Neuronal stem cell (in vitro differentiated cells): ENCODE measurements at regions not wholly inside any gene's neighbourhood (a gene's known extent, or its start where the extent isn't known, plus 50 kb on each side); places are given as distances from the start of the nearest gene placed in this dataset.

Experiments used
- DNase-seq: peaks from one replicate; pipeline ENCODE4 v3.0.0-alpha.2; 2013; ENCODE audit warnings: low spot score
- H2AFZ ChIP-seq: one replicate; pipeline ENCODE4 v1.6.1; 2013; ENCODE audit warnings: mild to moderate bottlenecking, low read length, inconsistent platforms
- H2AK5ac ChIP-seq: 2 replicates; pipeline ENCODE4 v1.6.1; 2013; ENCODE audit warnings: low read depth, mild to moderate bottlenecking, inconsistent platforms, low read length, moderate library complexity, mixed read lengths
- H2BK120ac ChIP-seq: 2 replicates; pipeline ENCODE4 v1.6.1; 2013; ENCODE audit warnings: low read depth, mild to moderate bottlenecking, inconsistent platforms, low read length, moderate library complexity, mixed read lengths
- H2BK12ac ChIP-seq: one replicate; pipeline ENCODE4 v1.6.1; 2013; ENCODE audit warnings: low read length, inconsistent platforms
- H2BK15ac ChIP-seq: 2 replicates; pipeline ENCODE4 v1.6.1; 2013; ENCODE audit warnings: mild to moderate bottlenecking, low read length, inconsistent platforms, mixed read lengths
- H2BK5ac ChIP-seq: one replicate; pipeline ENCODE4 v1.6.1; 2013; ENCODE audit warnings: inconsistent platforms, mild to moderate bottlenecking, low read length, moderate library complexity
- H3K14ac ChIP-seq: one replicate; pipeline ENCODE4 v1.6.1; 2013; ENCODE audit warnings: low read length, inconsistent platforms
- H3K18ac ChIP-seq: 2 replicates; pipeline ENCODE4 v1.6.1; 2013; ENCODE audit warnings: low read length, inconsistent platforms
- H3K23ac ChIP-seq: 2 replicates; pipeline ENCODE4 v1.6.1; 2013; ENCODE audit warnings: low read depth, mild to moderate bottlenecking, mixed read lengths, low read length, inconsistent platforms; ENCODE audit not compliant: poor library complexity
- H3K27ac ChIP-seq: replicated peaks from 3 replicates; pipeline ENCODE4 v1.5.1; 2013; ENCODE audit warnings: low read length, inconsistent platforms
- H3K27me3 ChIP-seq, 3 experiments: 2 replicates each; pipeline ENCODE4 v1.6.1; 2013; ENCODE audit warnings: low read length in 3 of 3, mild to moderate bottlenecking in 2 of 3, inconsistent platforms in 1 of 3, low read depth in 1 of 3, mixed read lengths in 1 of 3, moderate library complexity in 1 of 3; ENCODE audit not compliant: control insufficient read depth in 3 of 3, insufficient read depth in 3 of 3
- H3K36me3 ChIP-seq, 2 donors: replicated peaks in 1 of 2; 2 replicates each; pipeline ENCODE4 v1.6.1; 2013; ENCODE audit warnings: low read length in 2 of 2; ENCODE audit not compliant: control insufficient read depth in 2 of 2, insufficient read depth in 2 of 2
- H3K4ac ChIP-seq: 2 replicates; pipeline ENCODE4 v1.6.1; 2013; ENCODE audit warnings: inconsistent platforms, mild to moderate bottlenecking, low read length, moderate library complexity
- H3K4me1 ChIP-seq, 2 donors: 1 replicate in 1 of 2; 2 replicates in 1 of 2; pipeline ENCODE4 v1.6.1; 2013; ENCODE audit warnings: low read length in 2 of 2, low read depth in 1 of 2; ENCODE audit not compliant: control insufficient read depth in 2 of 2, insufficient read depth in 1 of 2
- H3K4me2 ChIP-seq: one replicate; pipeline ENCODE4 v1.6.1; 2013; ENCODE audit warnings: mild to moderate bottlenecking, low read length, inconsistent platforms; ENCODE audit not compliant: insufficient read depth, poor library complexity, severe bottlenecking
- H3K4me3 ChIP-seq, 2 donors: 2 replicates each; pipeline ENCODE4 v1.5.1; 2013; ENCODE audit warnings: low read length in 2 of 2, mild to moderate bottlenecking in 2 of 2, inconsistent platforms in 1 of 2, moderate library complexity in 1 of 2
- H3K79me1 ChIP-seq: one replicate; pipeline ENCODE4 v1.6.1; 2013; ENCODE audit warnings: low read depth, mild to moderate bottlenecking, inconsistent platforms, low read length, moderate library complexity
- H3K9ac ChIP-seq: one replicate; pipeline ENCODE4 v1.6.1; 2013; ENCODE audit warnings: mild to moderate bottlenecking, low read depth, low read length, inconsistent platforms; ENCODE audit not compliant: poor library complexity
- H3K9me3 ChIP-seq, 2 donors: replicated peaks in 1 of 2; 2 replicates each; pipeline versions ENCODE3 to v1.6.1; 2013; ENCODE audit warnings: low read length in 2 of 2, mild to moderate bottlenecking in 2 of 2, inconsistent platforms in 1 of 2, low read depth in 1 of 2, mixed read lengths in 1 of 2, moderate library complexity in 1 of 2; ENCODE audit not compliant: control insufficient read depth in 2 of 2, insufficient read depth in 1 of 2
- H4K8ac ChIP-seq: one replicate; pipeline ENCODE4 v1.6.1; 2013; ENCODE audit warnings: low read depth, mild to moderate bottlenecking, inconsistent platforms, low read length, moderate library complexity
- H4K91ac ChIP-seq: one replicate; pipeline ENCODE4 v1.6.1; 2013; ENCODE audit warnings: low read length, low read depth, mild to moderate bottlenecking, inconsistent platforms; ENCODE audit not compliant: poor library complexity
- WGBS, 2 donors: extraction: QIAGEN DNeasy Blood & Tissue Kit; methylation state at CpG; one replicate each; pipeline ENCODE4 v1.1.7; 2013; ENCODE audit warnings: missing lambda C conversion rate in 2 of 2, mixed read lengths in 1 of 2; ENCODE audit not compliant: insufficient read length in 2 of 2, insufficient replicate concordance in 1 of 2; ENCODE audit errors: extremely low coverage in 2 of 2; 5-methylcytosine and 5-hydroxymethylcytosine counted together

DNA sequence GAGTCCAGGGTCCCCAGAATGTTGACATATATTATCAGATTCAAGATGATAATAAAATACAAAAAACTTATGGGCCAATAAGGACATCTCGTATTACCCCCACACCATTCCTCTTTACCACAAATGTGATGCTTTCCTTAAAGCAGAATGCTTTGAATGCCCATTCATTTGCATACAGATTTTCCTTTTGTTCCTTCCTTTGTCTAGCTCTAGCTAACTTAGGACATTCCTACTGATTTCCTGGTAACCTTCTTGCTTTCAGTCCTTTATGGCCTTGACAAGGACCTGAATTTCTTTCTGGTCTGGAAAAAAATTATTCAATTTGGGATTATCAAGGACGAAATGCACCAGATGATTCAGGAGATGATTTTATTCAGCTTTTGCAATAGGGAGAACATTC is 304.0 kb downstream of the TMEM114 start:
- no peaks in the 10 kb centered on the region for H3K4me1 ChIP-seq
- no peaks in the 10 kb centered on the region for H3K36me3 ChIP-seq
- no peak overlapping the region for H3K23ac ChIP-seq
- H3K14ac ChIP-seq, result no peak overlapping the region
- H3K9ac ChIP-seq, result no peak overlapping the region
- no peaks in the 10 kb centered on the region for H3K9me3 ChIP-seq
- H2BK5ac ChIP-seq, result no peak overlapping the region
- H3K27me3 ChIP-seq, result no peaks in the 10 kb centered on the region
- no peak overlapping the region for H3K4me2 ChIP-seq
- no peak overlapping the region for H3K4ac ChIP-seq
- no peak overlapping the region for H4K8ac ChIP-seq
- no CpG with 5 or more reads among the region's 2 CpGs for WGBS, 2 donors
- no peak overlapping the region for H2AK5ac ChIP-seq
- no peak overlapping the region for H4K91ac ChIP-seq
- H3K79me1 ChIP-seq, result no peaks in the 10 kb centered on the region
- no peak overlapping the region for H2BK120ac ChIP-seq
- H2BK15ac ChIP-seq, result no peak overlapping the region
- no peak overlapping the region for H3K4me3 ChIP-seq
- no peak overlapping the region for H2AFZ ChIP-seq
- DNase-seq, result no peak
- H3K27ac ChIP-seq, result no peak overlapping the region
- no peak overlapping the region for H2BK12ac ChIP-seq
- H3K18ac ChIP-seq, result no peak overlapping the region

DNA sequence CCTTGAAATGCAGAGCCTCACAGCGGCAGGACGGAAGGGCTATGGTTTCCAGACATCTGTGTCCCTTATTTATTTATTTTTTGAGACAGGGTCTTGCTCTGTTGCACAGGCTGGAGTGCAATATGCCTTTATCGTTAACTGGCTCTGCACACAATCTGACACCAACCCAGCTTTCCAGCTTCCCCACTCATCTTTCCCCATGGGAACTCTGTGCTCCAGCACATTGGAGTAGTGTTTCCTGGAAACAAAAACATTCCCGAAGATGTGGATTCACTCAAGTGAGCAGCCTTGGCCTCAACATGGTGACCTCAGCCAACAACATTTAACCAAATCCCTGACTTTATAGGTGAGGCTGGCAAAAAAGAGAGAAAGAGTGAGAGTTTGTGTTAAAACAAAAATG is 307.1 kb downstream of the TMEM114 start:
- no peak overlapping the region for H2BK120ac ChIP-seq
- no peak overlapping the region for H3K4ac ChIP-seq
- no peak overlapping the region for H3K4me3 ChIP-seq
- no peak overlapping the region for H3K23ac ChIP-seq
- no peak for DNase-seq
- no CpG with 5 or more reads among the region's 4 CpGs for WGBS, 2 donors
- H3K4me1 ChIP-seq, result no peaks in the 10 kb centered on the region
- H4K8ac ChIP-seq, result no peak overlapping the region
- H2AK5ac ChIP-seq, result no peak overlapping the region
- no peak overlapping the region for H3K9ac ChIP-seq
- H2BK12ac ChIP-seq, result no peak overlapping the region
- no peak overlapping the region for H3K4me2 ChIP-seq
- H2BK15ac ChIP-seq, result no peak overlapping the region
- no peaks in the 10 kb centered on the region for H3K36me3 ChIP-seq
- no peaks in the 10 kb centered on the region for H3K79me1 ChIP-seq
- no peak overlapping the region for H3K18ac ChIP-seq
- no peak overlapping the region for H2BK5ac ChIP-seq
- no peak overlapping the region for H3K14ac ChIP-seq
- H2AFZ ChIP-seq, result no peak overlapping the region
- H3K9me3 ChIP-seq, result no peaks in the 10 kb centered on the region
- H4K91ac ChIP-seq, result no peak overlapping the region
- H3K27me3 ChIP-seq, result no peaks in the 10 kb centered on the region
- H3K27ac ChIP-seq, result no peak overlapping the region

DNA sequence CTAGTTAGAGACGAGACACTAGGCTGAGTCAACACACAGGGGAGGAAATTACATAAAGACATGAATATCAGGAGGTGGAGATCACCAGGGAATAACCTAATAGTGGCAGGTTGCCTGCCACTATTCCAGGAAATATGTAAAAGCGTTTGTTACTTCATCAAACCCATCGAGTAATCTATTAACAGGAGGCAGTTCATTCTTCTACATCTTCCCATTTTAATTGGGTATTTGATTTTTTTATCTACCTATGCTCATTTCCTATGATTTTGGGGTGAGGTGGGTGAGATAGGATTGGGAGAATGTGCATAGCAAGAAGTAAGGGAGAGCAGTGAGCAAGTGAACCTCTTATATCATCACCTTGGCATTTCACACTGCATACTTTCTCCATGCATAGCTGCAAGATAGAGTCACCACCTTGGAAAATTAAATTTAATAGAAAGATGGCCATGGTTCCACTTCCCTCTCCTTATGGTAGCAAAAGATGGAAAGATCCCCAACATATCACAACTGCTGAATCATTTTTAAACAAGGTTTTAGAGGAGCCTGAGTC is 312.2 kb downstream of the TMEM114 start:
- H3K4ac ChIP-seq, result no peak overlapping the region
- no peak overlapping the region for H3K27ac ChIP-seq
- no peak overlapping the region for H2BK15ac ChIP-seq
- no peak overlapping the region for H2BK5ac ChIP-seq
- no peak overlapping the region for H2BK120ac ChIP-seq
- no peak overlapping the region for H3K9ac ChIP-seq
- H4K91ac ChIP-seq, result no peak overlapping the region
- no peak overlapping the region for H2AFZ ChIP-seq
- H2BK12ac ChIP-seq, result no peak overlapping the region
- DNase-seq, result no peak
- no peaks in the 10 kb centered on the region for H3K27me3 ChIP-seq
- no peaks in the 10 kb centered on the region for H3K36me3 ChIP-seq
- H3K18ac ChIP-seq, result no peak overlapping the region
- WGBS, 2 donors, result no CpG with 5 or more reads among the region's 3 CpGs
- no peaks in the 10 kb centered on the region for H3K4me1 ChIP-seq
- no peak overlapping the region for H3K23ac ChIP-seq
- no peaks in the 10 kb centered on the region for H3K9me3 ChIP-seq
- H3K4me2 ChIP-seq, result no peak overlapping the region
- no peak overlapping the region for H3K4me3 ChIP-seq
- no peak overlapping the region for H2AK5ac ChIP-seq
- H4K8ac ChIP-seq, result no peak overlapping the region
- H3K14ac ChIP-seq, result no peak overlapping the region
- no peaks in the 10 kb centered on the region for H3K79me1 ChIP-seq

DNA sequence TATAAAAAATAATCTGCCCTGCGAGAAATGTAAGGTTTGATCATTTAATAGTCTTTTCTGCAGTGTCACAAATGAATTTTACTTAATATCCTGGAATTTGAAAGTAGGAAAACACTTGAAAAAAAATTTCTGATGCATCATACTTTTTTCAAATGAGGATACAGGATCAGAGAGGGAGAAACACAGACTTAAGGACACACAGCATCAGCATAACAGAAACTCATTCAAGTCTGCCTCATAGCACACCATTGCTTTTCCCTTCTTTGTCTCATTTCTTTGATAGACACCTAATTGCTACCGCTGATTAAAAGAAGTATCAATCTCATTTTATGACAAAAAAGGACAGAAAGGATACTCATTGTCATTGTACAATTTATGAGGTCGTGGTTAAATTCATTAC is 319.0 kb downstream of the TMEM114 start:
- Histone ChIP-seq H3K79me1 (no peaks in the 10 kb centered on the region), H3K27me3 (no peaks in the 10 kb centered on the region), H3K14ac (no peak overlapping the region), H2BK15ac (no peak overlapping the region), H4K91ac (no peak overlapping the region), H2AK5ac (no peak overlapping the region), H3K27ac (no peak overlapping the region), H3K18ac (no peak overlapping the region), H3K4me3 (no peak overlapping the region), H2BK5ac (no peak overlapping the region), H2BK12ac (no peak overlapping the region), H3K9me3 (no peaks in the 10 kb centered on the region), H3K23ac (no peak overlapping the region), H3K36me3 (no peaks in the 10 kb centered on the region), H3K9ac (no peak overlapping the region), H3K4ac (no peak overlapping the region), H2BK120ac (no peak overlapping the region), H3K4me1 (no peaks in the 10 kb centered on the region), H2AFZ (no peak overlapping the region), H3K4me2 (no peak overlapping the region), H4K8ac (no peak overlapping the region)
- no peak for DNase-seq
- no CpG with 5 or more reads among the region's 3 CpGs for WGBS, 2 donors
